A673 (cell line): ENCODE measurements at regions not wholly inside any gene's neighbourhood (a gene's known extent, or its start where the extent isn't known, plus 50 kb on each side); places are given as distances from the start of the nearest gene placed in this dataset.

ENCODE experiments used
- EZH2 ChIP-seq: fragments of 200-600 bp; sonication (generic); IDR thresholded peaks from 2 replicates; pipeline ENCODE4 v1.6.1; 2017; ENCODE audit warnings: borderline replicate concordance, low read depth, mild to moderate bottlenecking, mixed read lengths, antibody characterized with exemption, low read length; ENCODE audit not compliant: poor library complexity, severe bottlenecking
- TF ChIP-seq, protein P1 (sequence below): fragments of 300-800, 200-600 bp; sonication (generic); conservative IDR thresholded peaks from 2 replicates; pipeline ENCODE4 v1.5.1; 2017; ENCODE audit warnings: low read depth, mild to moderate bottlenecking, antibody characterized with exemption, low read length, moderate library complexity, mixed read lengths

DNA sequence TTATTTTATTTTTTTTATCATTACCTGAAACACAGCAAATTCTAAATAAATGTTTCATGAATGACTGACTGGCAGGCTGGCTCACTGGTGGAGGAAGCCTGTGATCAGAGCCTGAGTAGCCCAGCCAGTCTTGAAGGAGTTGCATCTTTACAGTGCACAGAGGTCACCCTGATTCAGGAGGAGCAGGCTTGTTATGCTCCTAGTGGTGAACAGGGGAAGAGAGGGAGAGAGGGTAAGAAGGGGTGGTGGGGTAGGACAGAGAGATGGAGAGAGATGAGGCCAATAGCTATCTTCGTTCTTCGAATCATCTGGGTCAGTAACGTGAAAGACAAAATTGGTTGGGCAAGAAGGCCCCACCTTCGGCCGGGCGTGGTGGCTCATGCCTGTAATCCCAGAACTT is 202.6 kb upstream of the MCTP2 start:
- TF ChIP-seq, protein P1, sequence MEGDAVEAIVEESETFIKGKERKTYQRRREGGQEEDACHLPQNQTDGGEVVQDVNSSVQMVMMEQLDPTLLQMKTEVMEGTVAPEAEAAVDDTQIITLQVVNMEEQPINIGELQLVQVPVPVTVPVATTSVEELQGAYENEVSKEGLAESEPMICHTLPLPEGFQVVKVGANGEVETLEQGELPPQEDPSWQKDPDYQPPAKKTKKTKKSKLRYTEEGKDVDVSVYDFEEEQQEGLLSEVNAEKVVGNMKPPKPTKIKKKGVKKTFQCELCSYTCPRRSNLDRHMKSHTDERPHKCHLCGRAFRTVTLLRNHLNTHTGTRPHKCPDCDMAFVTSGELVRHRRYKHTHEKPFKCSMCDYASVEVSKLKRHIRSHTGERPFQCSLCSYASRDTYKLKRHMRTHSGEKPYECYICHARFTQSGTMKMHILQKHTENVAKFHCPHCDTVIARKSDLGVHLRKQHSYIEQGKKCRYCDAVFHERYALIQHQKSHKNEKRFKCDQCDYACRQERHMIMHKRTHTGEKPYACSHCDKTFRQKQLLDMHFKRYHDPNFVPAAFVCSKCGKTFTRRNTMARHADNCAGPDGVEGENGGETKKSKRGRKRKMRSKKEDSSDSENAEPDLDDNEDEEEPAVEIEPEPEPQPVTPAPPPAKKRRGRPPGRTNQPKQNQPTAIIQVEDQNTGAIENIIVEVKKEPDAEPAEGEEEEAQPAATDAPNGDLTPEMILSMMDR: no peak
- TF ChIP-seq EZH2: no peak
